ENCODE measurements at regions not wholly inside any gene's neighbourhood (a gene's known extent, or its start where the extent isn't known, plus 50 kb on each side); places are given as distances from the start of the nearest gene placed in this dataset.

- TF ChIP-seq CTCF (IDR thresholded peaks at IDR 0.05; ENCODE audit: borderline replicate concordance, extremely low read depth, insufficient read depth), result no peak
- Histone ChIP-seq H3K9me3 (ENCODE audit: control insufficient read depth in 2 of 3, insufficient read depth in 1 of 3, low read length in 3 of 3) (no peaks in the 10 kb centered on the region), H3K4me3 (ENCODE audit: low read length in 3 of 3) (no peak overlapping the region), H3K4me1 (ENCODE audit: control insufficient read depth in 2 of 3, insufficient read depth in 2 of 3, low read depth in 1 of 3, low read length in 3 of 3) (peaks cover 0 to 3% (median 0%) of the 10 kb centered on the region in 3 donors), H3K9ac (ENCODE audit: low read length in 3 of 3) (no peak overlapping the region), H3K27ac (ENCODE audit: low read depth in 2 of 2, low read length in 2 of 2) (no peak overlapping the region), H3K27me3 (ENCODE audit: control insufficient read depth, insufficient read depth, low read length) (no peaks in the 10 kb centered on the region), H3K36me3 (ENCODE audit: control insufficient read depth in 2 of 3, insufficient read depth in 3 of 3, low read length in 3 of 3) (no peaks in the 10 kb centered on the region)
- intact Hi-C loops (cut with DNase I), result no loop called here
- DNase-seq (no peak), FAIRE-seq (no peak)
These were observed 143.4 kb upstream of the PCGF5 start for GRCh38 chr10:91076991-91077548.

- DNase-seq (peak in 3 of 5 donors; percentile 29 to 88 (median 40)), FAIRE-seq (no peak)
- H3K36me3 ChIP-seq (ENCODE audit: control insufficient read depth in 2 of 3, insufficient read depth in 3 of 3, low read length in 3 of 3), result no peaks in the 10 kb centered on the region
- no peak for TF ChIP-seq CTCF (IDR thresholded peaks at IDR 0.05; ENCODE audit: borderline replicate concordance, extremely low read depth, insufficient read depth)
- H3K9ac ChIP-seq (ENCODE audit: low read length in 3 of 3), result no peak overlapping the region
- no peaks in the 10 kb centered on the region for H3K9me3 ChIP-seq (ENCODE audit: control insufficient read depth in 2 of 3, insufficient read depth in 1 of 3, low read length in 3 of 3)
- H3K4me3 ChIP-seq (ENCODE audit: low read length in 3 of 3), result peak overlapping the region in 1 of 3 donors; percentile 10
- no peak overlapping the region for H3K27ac ChIP-seq (ENCODE audit: low read depth in 2 of 2, low read length in 2 of 2)
- intact Hi-C loops (cut with DNase I), result no loop called here
- no peaks in the 10 kb centered on the region for H3K27me3 ChIP-seq (ENCODE audit: control insufficient read depth, insufficient read depth, low read length)
- H3K4me1 ChIP-seq (ENCODE audit: control insufficient read depth in 2 of 3, insufficient read depth in 2 of 3, low read depth in 1 of 3, low read length in 3 of 3), result peaks cover 0 to 3% (median 0%) of the 10 kb centered on the region in 3 donors
These were observed 142.9 kb upstream of the PCGF5 start for GRCh38 chr10:91077549-91078071.

- Histone ChIP-seq H3K27me3 (ENCODE audit: control insufficient read depth, insufficient read depth, low read length) (no peaks in the 10 kb centered on the region), H3K27ac (ENCODE audit: low read depth in 2 of 2, low read length in 2 of 2) (no peak overlapping the region), H3K4me1 (ENCODE audit: control insufficient read depth in 2 of 3, insufficient read depth in 2 of 3, low read depth in 1 of 3, low read length in 3 of 3) (peaks cover 0 to 3% (median 0%) of the 10 kb centered on the region in 3 donors), H3K36me3 (ENCODE audit: control insufficient read depth in 2 of 3, insufficient read depth in 3 of 3, low read length in 3 of 3) (no peaks in the 10 kb centered on the region), H3K4me3 (ENCODE audit: low read length in 3 of 3) (no peak overlapping the region), H3K9me3 (ENCODE audit: control insufficient read depth in 2 of 3, insufficient read depth in 1 of 3, low read length in 3 of 3) (no peaks in the 10 kb centered on the region), H3K9ac (ENCODE audit: low read length in 3 of 3) (no peak overlapping the region)
- intact Hi-C loops (cut with DNase I), result no loop called here
- DNase-seq, result no peak
- TF ChIP-seq CTCF (IDR thresholded peaks at IDR 0.05; ENCODE audit: borderline replicate concordance, extremely low read depth, insufficient read depth), result no peak
- no peak for FAIRE-seq
These were observed 139.7 kb upstream of the PCGF5 start for GRCh38 chr10:91080776-91081175.

GRCh38 chr10:91082447-91082846 is 138.0 kb upstream of the PCGF5 start:
- intact Hi-C loops (cut with DNase I), result no loop called here
- TF ChIP-seq CTCF (IDR thresholded peaks at IDR 0.05; ENCODE audit: borderline replicate concordance, extremely low read depth, insufficient read depth), result no peak
- Histone ChIP-seq H3K27ac (ENCODE audit: low read depth in 2 of 2, low read length in 2 of 2) (no peak overlapping the region), H3K27me3 (ENCODE audit: control insufficient read depth, insufficient read depth, low read length) (no peaks in the 10 kb centered on the region), H3K4me3 (ENCODE audit: low read length in 3 of 3) (no peak overlapping the region), H3K9me3 (ENCODE audit: control insufficient read depth in 2 of 3, insufficient read depth in 1 of 3, low read length in 3 of 3) (no peaks in the 10 kb centered on the region), H3K9ac (ENCODE audit: low read length in 3 of 3) (no peak overlapping the region), H3K36me3 (ENCODE audit: control insufficient read depth in 2 of 3, insufficient read depth in 3 of 3, low read length in 3 of 3) (no peaks in the 10 kb centered on the region), H3K4me1 (ENCODE audit: control insufficient read depth in 2 of 3, insufficient read depth in 2 of 3, low read depth in 1 of 3, low read length in 3 of 3) (no peaks in the 10 kb centered on the region)
- DNase-seq, result no peak
- no peak for FAIRE-seq

Measured in kidney (tissue), 13 donors.